IMR-90 (cell line): ENCODE measurements at regions not wholly inside any gene's neighbourhood (a gene's known extent, or its start where the extent isn't known, plus 50 kb on each side); places are given as distances from the start of the nearest gene placed in this dataset.

Experiments
- ATAC-seq: fragments of 200-7000 bp; cut with Tn5 transposase; 2 replicates; pipeline ENCODE4 v1.9.1; 2020; ENCODE audit warnings: low read depth, mild to moderate bottlenecking, moderate library complexity
- BruUV-seq: library from RNA; stranded (reverse); fragments of 400-500 nt; replicated peaks from 2 replicates; lab custom pipeline; 2021; lab: Mats Ljungman, UMichigan
- CTCF ChIA-PET: fragments of 300-600 bp; formaldehyde crosslinking; extraction: SDS; loops from one replicate; lab custom pipeline; 2021; ENCODE audit warnings: antibody characterized with exemption; lab: Yijun Ruan, JAX
- POLR2A ChIA-PET: fragments of 300-600 bp; sonication (Branson Sonifier 250); formaldehyde crosslinking; loops from one replicate; lab custom pipeline; 2022; ENCODE audit warnings: antibody characterized with exemption; ENCODE audit not compliant: unreplicated experiment; lab: Charles Lee
- DNase-seq: peaks from one replicate; pipeline ENCODE4 v3.0.0; 2013
- H2AFZ ChIP-seq: replicated peaks from 2 replicates; pipeline ENCODE3; 2013; ENCODE audit warnings: low read length, mild to moderate bottlenecking; ENCODE audit not compliant: poor library complexity
- H2AK5ac ChIP-seq: 2 replicates; pipeline ENCODE4 v1.6.1; 2013; ENCODE audit warnings: low read depth, low read length, inconsistent platforms
- H2AK9ac ChIP-seq: replicated peaks from 2 replicates; pipeline ENCODE3; 2013; ENCODE audit warnings: mild to moderate bottlenecking, low read depth, low read length, moderate library complexity; ENCODE audit not compliant: poor library complexity
- H2BK120ac ChIP-seq: 2 replicates; pipeline ENCODE4 v1.6.1; 2013; ENCODE audit warnings: low read depth, low read length, inconsistent platforms
- H2BK15ac ChIP-seq: 3 replicates; pipeline ENCODE4 v1.6.1; 2013; ENCODE audit warnings: low read depth, low read length, inconsistent platforms
- H2BK20ac ChIP-seq: 2 replicates; pipeline ENCODE4 v1.6.1; 2013; ENCODE audit warnings: low read depth, mild to moderate bottlenecking, inconsistent platforms, low read length, moderate library complexity
- H2BK5ac ChIP-seq: 2 replicates; pipeline ENCODE4 v1.6.1; 2013; ENCODE audit warnings: mild to moderate bottlenecking, low read depth, low read length, inconsistent platforms; ENCODE audit not compliant: poor library complexity, severe bottlenecking
- H3K14ac ChIP-seq: replicated peaks from 2 replicates; pipeline ENCODE4 v1.6.1; 2013; ENCODE audit warnings: low read depth, low read length, inconsistent platforms
- H3K18ac ChIP-seq: 2 replicates; pipeline ENCODE4 v1.6.1; 2013; ENCODE audit warnings: low read depth, low read length, control low read depth
- H3K23ac ChIP-seq: 2 replicates; pipeline ENCODE4 v1.6.1; 2013; ENCODE audit warnings: low read depth, low read length, inconsistent platforms
- H3K27ac ChIP-seq: 2 replicates; pipeline ENCODE4 v1.5.1; 2013; ENCODE audit warnings: mild to moderate bottlenecking, control low read depth, low read length; ENCODE audit not compliant: insufficient read depth
- H3K27me3 ChIP-seq: 2 replicates; pipeline ENCODE4 v1.6.1; 2013; ENCODE audit warnings: low read length; ENCODE audit not compliant: control insufficient read depth, insufficient read depth
- H3K36me3 ChIP-seq: 2 replicates; pipeline ENCODE4 v1.6.1; 2013; ENCODE audit warnings: low read length, mixed read lengths; ENCODE audit not compliant: control insufficient read depth, insufficient read depth
- H3K4ac ChIP-seq: 2 replicates; pipeline ENCODE4 v1.6.1; 2013; ENCODE audit warnings: low read depth, low read length, inconsistent platforms
- H3K4me1 ChIP-seq: 2 replicates; pipeline ENCODE4 v1.6.1; 2013; ENCODE audit warnings: low read length, mixed read lengths; ENCODE audit not compliant: control insufficient read depth, insufficient read depth
- H3K4me2 ChIP-seq: 2 replicates; pipeline ENCODE4 v1.6.1; 2013; ENCODE audit warnings: low read depth, mild to moderate bottlenecking, control low read depth, low read length, moderate library complexity
- H3K4me3 ChIP-seq: 2 replicates; pipeline ENCODE4 v1.5.1; 2013; ENCODE audit warnings: low read depth, mild to moderate bottlenecking, control low read depth, low read length, moderate library complexity; ENCODE audit not compliant: insufficient read depth
- H3K56ac ChIP-seq: 2 replicates; pipeline ENCODE4 v1.6.1; 2013; ENCODE audit warnings: low read length, inconsistent platforms; ENCODE audit not compliant: insufficient read depth; ENCODE audit errors: extremely low read depth
- H3K79me1 ChIP-seq, 2 experiments: 2 replicates each; pipeline ENCODE4 v1.6.1; 2013; ENCODE audit warnings: low read length in 2 of 2, inconsistent platforms in 1 of 2, low read depth in 1 of 2
- H3K9ac ChIP-seq: 2 replicates; pipeline ENCODE4 v1.6.1; 2013; ENCODE audit warnings: low read depth, low read length, control low read depth
- H3K9me1 ChIP-seq: 2 replicates; pipeline ENCODE4 v1.6.1; 2013; ENCODE audit warnings: low read length, inconsistent platforms; ENCODE audit not compliant: insufficient read depth
- H3K9me3 ChIP-seq: 2 replicates; pipeline ENCODE4 v1.6.1; 2013; ENCODE audit warnings: low read length; ENCODE audit not compliant: control insufficient read depth, insufficient read depth
- H4K20me1 ChIP-seq: 2 replicates; pipeline ENCODE4 v1.6.1; 2013; ENCODE audit warnings: low read length, inconsistent platforms; ENCODE audit not compliant: insufficient read depth
- H4K5ac ChIP-seq: 2 replicates; pipeline ENCODE4 v1.6.1; 2013; ENCODE audit warnings: mild to moderate bottlenecking, low read depth, low read length, control low read depth
- H4K8ac ChIP-seq, 2 experiments: 2 replicates each; pipeline ENCODE4 v1.6.1; 2013; ENCODE audit warnings: low read depth in 2 of 2, low read length in 2 of 2, control low read depth in 1 of 2, inconsistent platforms in 1 of 2
- H4K91ac ChIP-seq: 2 replicates; pipeline ENCODE4 v1.6.1; 2013; ENCODE audit warnings: low read depth, low read length, inconsistent platforms; ENCODE audit not compliant: insufficient read depth
- CHD1 ChIP-seq: IDR thresholded peaks from 2 replicates; pipeline ENCODE4 v1.6.1; 2012; ENCODE audit warnings: low read depth, low read length, improper control_type of control experiment
- MAZ ChIP-seq: IDR thresholded peaks from 2 replicates; pipeline ENCODE4 v1.6.1; 2012; ENCODE audit warnings: low read depth, mild to moderate bottlenecking, low read length, improper control_type of control experiment, moderate library complexity, borderline replicate concordance
- NFE2L2 ChIP-seq: fragments of 150-350 bp; IDR thresholded peaks from 2 replicates; pipeline ENCODE4 v1.6.1; 2016; ENCODE audit warnings: low read depth, mild to moderate bottlenecking, low read length
- WGBS, 2 experiments: methylation state at CpG; one replicate each; pipeline versions ENCODE4 v1.1.5 to v1.1.7; 2013; ENCODE audit warnings: missing lambda C conversion rate in 2 of 2; ENCODE audit not compliant: insufficient read length in 1 of 2; ENCODE audit errors: extremely low coverage in 2 of 2; 5-methylcytosine and 5-hydroxymethylcytosine counted together
- dilution Hi-C: fragments of 300-500 bp; cut with HindIII; formaldehyde crosslinking; loops from one replicate; pipeline ENCODE4 v1.14.3; 2018; ENCODE audit warnings: low sequenced_read_pairs; ENCODE audit not compliant: unreplicated experiment
- in situ Hi-C: fragments of 300-500 bp; cut with MboI; formaldehyde crosslinking; loops from 3 replicates; pipeline ENCODE4 v1.14.3; 2019; ENCODE audit warnings: low sequenced_read_pairs, inconsistent platforms, mixed read lengths
- intact Hi-C: fragments of 100-400 bp; cut with micrococcal nuclease; formaldehyde crosslinking; loops from 2 replicates; pipeline ENCODE4 v1.10.0; 2022

DNA sequence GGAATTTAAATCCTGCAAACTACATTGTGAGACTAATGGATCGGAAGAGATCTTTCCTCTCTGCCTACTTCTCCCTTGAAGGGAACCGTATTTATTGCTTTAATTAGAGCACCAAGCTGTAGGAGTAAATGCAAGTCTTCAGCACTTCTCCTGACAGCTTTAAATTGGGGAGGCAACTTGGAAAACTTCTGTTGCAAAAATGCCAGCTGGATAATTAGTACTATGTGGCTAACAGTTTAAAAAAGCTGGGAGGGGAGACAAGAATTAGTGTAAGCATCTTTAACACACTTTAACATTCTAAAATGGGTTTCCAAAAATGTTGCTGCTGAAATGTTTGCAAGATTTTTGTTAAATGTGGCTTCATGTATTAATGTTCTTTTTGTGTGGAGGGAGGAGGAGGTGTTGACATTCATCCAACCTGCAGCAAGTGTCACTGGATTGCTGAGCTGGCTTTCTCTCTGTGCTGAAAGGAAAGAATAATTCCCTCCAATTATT, 108.5 kb downstream of the PCTP start:
- Histone ChIP-seq H4K8ac (no peak overlapping the region), H4K91ac (no peak overlapping the region), H3K4me1 (no peaks in the 10 kb centered on the region), H2AK5ac (no peak overlapping the region), H4K5ac (no peak overlapping the region), H3K18ac (no peak overlapping the region), H3K36me3 (no peaks in the 10 kb centered on the region), H2BK15ac (no peak overlapping the region), H2BK120ac (no peak overlapping the region), H2AK9ac (no peak overlapping the region), H2AFZ (no peak overlapping the region), H3K79me1 (no peaks in the 10 kb centered on the region), H4K20me1 (no peaks in the 10 kb centered on the region), H3K4me2 (no peak overlapping the region), H3K27me3 (no peaks in the 10 kb centered on the region), H3K4ac (no peak overlapping the region), H3K9me1 (no peaks in the 10 kb centered on the region), H2BK5ac (no peak overlapping the region), H3K56ac (no peak overlapping the region), H3K9me3 (no peaks in the 10 kb centered on the region), H3K9ac (no peak overlapping the region), H3K14ac (no peak overlapping the region), H3K23ac (no peak overlapping the region), H2BK20ac (no peak overlapping the region), H3K4me3 (no peak overlapping the region), H3K27ac (no peak overlapping the region)
- in situ Hi-C loops = no loop called here
- TF ChIP-seq MAZ = no peak
- no peak for TF ChIP-seq CHD1
- TF ChIP-seq NFE2L2 = no peak
- ChIA-PET POLR2A (no interaction called here), CTCF (no interaction called here)
- dilution Hi-C loops = no loop called here
- WGBS, 2 experiments = no CpG with 5 or more reads among the region's 2 CpGs
- intact Hi-C loops = no loop called here
- no TSS peak for BruUV-seq
- no peak for DNase-seq
- no peak for ATAC-seq
